ENCODE measurements at regions not wholly inside any gene's neighbourhood (a gene's known extent, or its start where the extent isn't known, plus 50 kb on each side); places are given as distances from the start of the nearest gene placed in this dataset.

DNA sequence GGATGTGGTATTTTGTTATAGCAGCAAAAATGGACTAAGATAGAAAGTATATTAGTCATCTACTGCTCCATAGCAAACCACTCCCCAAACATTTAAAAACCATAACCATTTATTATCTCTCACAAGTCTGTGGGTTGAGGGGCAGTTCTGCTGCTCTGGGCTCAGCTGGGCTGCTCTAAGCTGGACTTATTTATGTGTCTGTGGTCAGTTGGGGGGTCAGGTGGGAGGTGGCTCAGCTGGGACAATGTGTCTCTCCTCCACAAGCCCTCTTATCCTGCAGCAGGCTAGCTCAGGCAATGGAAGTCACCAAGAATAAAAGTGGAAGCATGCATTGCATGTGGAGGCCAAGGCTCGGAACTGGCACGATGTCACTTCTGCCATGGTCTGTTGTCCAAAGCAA is 226.1 kb upstream of the N4BP1 start:
- Mint-ChIP-seq H3K27me3 (peaks cover 19% of the 10 kb centered on the region), H3K36me3 (ENCODE audit: insufficient read depth) (no peaks in the 10 kb centered on the region), H3K4me3 (ENCODE audit: low read depth) (no peak overlapping the region), H3K4me1 (ENCODE audit: low read depth) (peaks cover 4% of the 10 kb centered on the region), H3K27ac (no peak overlapping the region), H3K9me3 (ENCODE audit: low read depth) (no peaks in the 10 kb centered on the region)
- no peak for DNase-seq (ENCODE audit: low spot score, unreplicated experiment)
- TF ChIP-seq, protein P1, sequence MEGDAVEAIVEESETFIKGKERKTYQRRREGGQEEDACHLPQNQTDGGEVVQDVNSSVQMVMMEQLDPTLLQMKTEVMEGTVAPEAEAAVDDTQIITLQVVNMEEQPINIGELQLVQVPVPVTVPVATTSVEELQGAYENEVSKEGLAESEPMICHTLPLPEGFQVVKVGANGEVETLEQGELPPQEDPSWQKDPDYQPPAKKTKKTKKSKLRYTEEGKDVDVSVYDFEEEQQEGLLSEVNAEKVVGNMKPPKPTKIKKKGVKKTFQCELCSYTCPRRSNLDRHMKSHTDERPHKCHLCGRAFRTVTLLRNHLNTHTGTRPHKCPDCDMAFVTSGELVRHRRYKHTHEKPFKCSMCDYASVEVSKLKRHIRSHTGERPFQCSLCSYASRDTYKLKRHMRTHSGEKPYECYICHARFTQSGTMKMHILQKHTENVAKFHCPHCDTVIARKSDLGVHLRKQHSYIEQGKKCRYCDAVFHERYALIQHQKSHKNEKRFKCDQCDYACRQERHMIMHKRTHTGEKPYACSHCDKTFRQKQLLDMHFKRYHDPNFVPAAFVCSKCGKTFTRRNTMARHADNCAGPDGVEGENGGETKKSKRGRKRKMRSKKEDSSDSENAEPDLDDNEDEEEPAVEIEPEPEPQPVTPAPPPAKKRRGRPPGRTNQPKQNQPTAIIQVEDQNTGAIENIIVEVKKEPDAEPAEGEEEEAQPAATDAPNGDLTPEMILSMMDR (IDR thresholded peaks at IDR 0.05; ENCODE audit: unreplicated experiment) = no peak

DNA sequence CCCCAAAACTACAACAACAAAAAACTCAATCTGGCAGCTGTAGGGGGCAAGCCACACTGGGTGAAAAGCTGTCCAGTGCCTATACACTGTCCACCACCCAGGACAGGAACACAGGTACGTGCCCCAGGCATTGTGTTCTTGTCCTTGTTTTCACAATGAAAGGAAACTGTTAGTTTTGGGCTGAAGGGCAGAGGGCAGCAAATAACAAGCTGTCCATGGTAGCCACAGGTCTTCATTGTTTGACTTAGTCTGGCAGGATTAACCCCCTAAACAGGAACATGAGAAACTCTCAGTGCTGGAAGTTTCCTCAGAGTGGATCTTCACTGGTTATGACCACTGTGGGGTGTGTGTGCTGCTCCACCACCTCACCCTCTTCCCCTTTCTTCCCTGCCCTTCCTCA is 224.6 kb upstream of the N4BP1 start:
- H3K9me3 Mint-ChIP-seq (ENCODE audit: low read depth) = no peaks in the 10 kb centered on the region
- peaks cover 6% of the 10 kb centered on the region for H3K27me3 Mint-ChIP-seq
- H3K4me1 Mint-ChIP-seq (ENCODE audit: low read depth) = peaks cover 5% of the 10 kb centered on the region
- H3K36me3 Mint-ChIP-seq (ENCODE audit: insufficient read depth) = no peaks in the 10 kb centered on the region
- no peak for DNase-seq (ENCODE audit: low spot score, unreplicated experiment)
- no peak overlapping the region for H3K27ac Mint-ChIP-seq
- TF ChIP-seq, protein P1 (IDR thresholded peaks at IDR 0.05; ENCODE audit: unreplicated experiment) = no peak
- no peak overlapping the region for H3K4me3 Mint-ChIP-seq (ENCODE audit: low read depth)

GRCh38 chr16:48833461-48833860 is 223.5 kb upstream of the N4BP1 start:
- Mint-ChIP-seq H3K4me1 (ENCODE audit: low read depth) (peaks cover 5% of the 10 kb centered on the region), H3K27ac (no peak overlapping the region), H3K27me3 (peaks cover 6% of the 10 kb centered on the region), H3K4me3 (ENCODE audit: low read depth) (no peak overlapping the region), H3K9me3 (ENCODE audit: low read depth) (no peaks in the 10 kb centered on the region), H3K36me3 (ENCODE audit: insufficient read depth) (no peaks in the 10 kb centered on the region)
- TF ChIP-seq, protein P1 (IDR thresholded peaks at IDR 0.05; ENCODE audit: unreplicated experiment) = no peak
- no peak for DNase-seq (ENCODE audit: low spot score, unreplicated experiment)

DNA sequence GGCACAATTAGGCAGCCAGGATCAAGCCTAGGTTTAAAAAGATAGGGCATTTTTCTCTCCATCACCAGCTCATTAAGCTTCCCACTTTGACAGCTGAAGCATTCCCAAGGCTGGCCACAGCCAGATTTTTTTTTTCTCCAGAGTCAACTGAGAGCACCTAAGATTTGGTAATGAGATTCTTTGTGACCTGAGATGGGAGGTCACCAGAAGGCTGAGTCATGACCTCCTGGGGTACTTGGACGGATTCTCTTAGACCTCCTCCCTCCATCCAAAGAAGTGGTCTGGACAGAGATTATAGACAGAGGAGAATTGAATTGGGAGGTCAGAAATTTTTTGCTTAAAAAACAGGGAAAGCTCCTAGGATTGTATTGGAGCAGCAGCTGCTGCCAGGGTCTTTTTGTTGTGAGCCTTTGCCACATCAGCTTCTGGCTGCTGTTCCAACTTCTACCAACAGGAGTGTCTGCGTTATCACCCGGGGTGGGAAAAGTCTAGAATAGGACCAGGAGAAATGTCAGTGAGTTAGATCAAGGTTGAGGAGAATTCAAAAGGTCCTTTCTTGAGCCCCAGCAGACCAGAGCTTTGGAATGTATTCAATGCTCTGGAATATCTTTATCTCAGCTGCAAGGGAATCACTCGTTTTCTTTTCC is 221.2 kb upstream of the N4BP1 start:
- Mint-ChIP-seq H3K9me3 (ENCODE audit: low read depth) (no peaks in the 10 kb centered on the region), H3K4me1 (ENCODE audit: low read depth) (peaks cover 3% of the 10 kb centered on the region), H3K4me3 (ENCODE audit: low read depth) (no peak overlapping the region), H3K27ac (no peak overlapping the region), H3K27me3 (peaks cover 24% of the 10 kb centered on the region), H3K36me3 (ENCODE audit: insufficient read depth) (no peaks in the 10 kb centered on the region)
- TF ChIP-seq, protein P1 (IDR thresholded peaks at IDR 0.05; ENCODE audit: unreplicated experiment) = peak; percentile 54
- DNase-seq (ENCODE audit: low spot score, unreplicated experiment) = no peak

GRCh38 chr16:48829336-48830310 is 219.6 kb upstream of the N4BP1 start:
- no peaks in the 10 kb centered on the region for H3K9me3 Mint-ChIP-seq (ENCODE audit: low read depth)
- H3K27ac Mint-ChIP-seq = no peak overlapping the region
- no peak overlapping the region for H3K4me3 Mint-ChIP-seq (ENCODE audit: low read depth)
- TF ChIP-seq, protein P1 (IDR thresholded peaks at IDR 0.05; ENCODE audit: unreplicated experiment) = no peak
- H3K4me1 Mint-ChIP-seq (ENCODE audit: low read depth) = peaks cover 3% of the 10 kb centered on the region
- H3K27me3 Mint-ChIP-seq = peaks cover 28% of the 10 kb centered on the region
- H3K36me3 Mint-ChIP-seq (ENCODE audit: insufficient read depth) = no peaks in the 10 kb centered on the region
- DNase-seq (ENCODE audit: low spot score, unreplicated experiment) = no peak

All from progenitor cell of endocrine pancreas (in vitro differentiated cells).